ENCODE measurements at regions not wholly inside any gene's neighbourhood (a gene's known extent, or its start where the extent isn't known, plus 50 kb on each side); places are given as distances from the start of the nearest gene placed in this dataset.
A peak's percentile ranks its signal among the peaks of the same experiment; 100 is the strongest.

DNA sequence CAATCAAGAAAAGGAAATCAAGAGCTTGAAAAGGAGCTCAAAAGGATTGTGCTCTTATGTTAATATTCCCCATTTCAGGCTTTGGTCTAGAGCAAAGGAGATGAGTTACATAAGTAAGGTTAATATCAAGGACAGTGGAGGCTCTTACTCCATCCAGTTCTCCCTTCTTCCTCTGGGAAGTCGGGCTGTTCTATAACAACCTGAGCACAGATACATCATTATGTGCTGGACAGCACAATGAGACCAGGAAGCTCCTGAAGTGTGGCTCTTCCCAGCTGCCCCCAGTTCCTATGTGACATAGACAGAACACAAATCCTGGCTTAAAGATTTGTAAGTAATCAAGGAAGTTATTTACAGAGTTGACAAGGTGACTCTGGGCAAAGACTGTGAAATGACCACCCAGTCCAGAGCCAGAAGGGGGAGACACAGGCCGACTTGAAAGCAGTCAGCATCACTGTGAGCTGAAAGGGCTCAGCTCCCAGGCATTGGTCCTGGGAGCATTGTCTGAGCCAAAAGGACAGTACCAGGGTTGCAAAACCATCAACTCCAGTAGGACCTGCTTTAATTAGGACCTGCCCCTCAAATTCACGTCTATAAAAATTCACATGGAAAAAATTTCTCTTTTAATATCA lies 917.6 kb upstream of the ACVR2A start:
- peak; percentile 22 for DNase-seq (ENCODE audit: low read depth)
- TF ChIP-seq, protein P1, sequence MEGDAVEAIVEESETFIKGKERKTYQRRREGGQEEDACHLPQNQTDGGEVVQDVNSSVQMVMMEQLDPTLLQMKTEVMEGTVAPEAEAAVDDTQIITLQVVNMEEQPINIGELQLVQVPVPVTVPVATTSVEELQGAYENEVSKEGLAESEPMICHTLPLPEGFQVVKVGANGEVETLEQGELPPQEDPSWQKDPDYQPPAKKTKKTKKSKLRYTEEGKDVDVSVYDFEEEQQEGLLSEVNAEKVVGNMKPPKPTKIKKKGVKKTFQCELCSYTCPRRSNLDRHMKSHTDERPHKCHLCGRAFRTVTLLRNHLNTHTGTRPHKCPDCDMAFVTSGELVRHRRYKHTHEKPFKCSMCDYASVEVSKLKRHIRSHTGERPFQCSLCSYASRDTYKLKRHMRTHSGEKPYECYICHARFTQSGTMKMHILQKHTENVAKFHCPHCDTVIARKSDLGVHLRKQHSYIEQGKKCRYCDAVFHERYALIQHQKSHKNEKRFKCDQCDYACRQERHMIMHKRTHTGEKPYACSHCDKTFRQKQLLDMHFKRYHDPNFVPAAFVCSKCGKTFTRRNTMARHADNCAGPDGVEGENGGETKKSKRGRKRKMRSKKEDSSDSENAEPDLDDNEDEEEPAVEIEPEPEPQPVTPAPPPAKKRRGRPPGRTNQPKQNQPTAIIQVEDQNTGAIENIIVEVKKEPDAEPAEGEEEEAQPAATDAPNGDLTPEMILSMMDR (conservative IDR thresholded peaks at IDR 0.05; ENCODE audit: low read depth, low read length): peak; percentile 91
- H3K4me3 ChIP-seq (ENCODE audit: low read depth, low read length): no peak overlapping the region

DNA sequence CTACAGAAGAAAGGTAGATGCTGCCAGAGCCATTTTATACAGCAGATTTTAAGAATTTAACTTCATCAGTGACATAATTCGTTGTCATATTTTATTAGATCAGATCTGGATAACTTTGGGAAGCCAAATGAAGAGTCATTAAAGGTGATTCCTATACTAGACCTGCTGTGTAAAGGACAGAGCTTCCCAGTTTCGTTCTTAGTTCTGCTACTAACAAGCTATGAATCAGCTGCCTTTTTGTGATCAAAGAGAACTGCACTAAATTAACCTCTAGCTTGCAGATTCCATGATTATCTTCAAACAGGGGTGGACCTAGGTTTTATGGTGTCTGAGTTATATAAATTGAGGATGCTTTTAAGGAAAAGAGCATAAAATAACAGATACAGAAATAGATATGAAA lies 926.5 kb upstream of the ACVR2A start:
- no peak for DNase-seq (ENCODE audit: low read depth)

DNA sequence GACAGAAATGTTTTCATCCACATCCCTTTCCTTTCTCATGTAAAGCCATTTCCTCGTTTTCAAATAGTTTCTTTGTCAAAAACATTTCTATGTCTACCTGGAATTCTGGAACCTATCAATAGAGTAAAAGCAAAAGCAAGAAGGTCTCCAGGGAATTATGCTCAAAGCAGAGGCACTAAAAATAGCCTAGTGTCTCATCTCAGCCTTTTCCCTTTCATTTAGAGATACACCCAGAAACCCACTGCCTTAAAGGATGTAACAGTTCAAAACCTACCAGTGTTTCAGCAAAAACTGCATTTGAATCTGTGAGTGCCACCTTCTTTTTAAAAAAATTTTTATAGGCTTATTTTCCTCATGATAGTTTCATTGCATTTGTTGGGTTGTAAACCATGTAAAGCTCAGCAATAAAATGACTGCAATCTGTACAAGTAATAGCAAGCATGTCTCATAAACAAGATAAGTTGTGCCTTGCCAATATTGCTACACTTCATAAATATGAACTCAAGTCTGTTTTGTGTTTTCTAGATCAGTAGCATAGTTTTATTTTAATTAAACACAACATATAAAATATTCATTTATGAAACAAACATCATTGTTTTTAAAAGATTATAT lies 927.3 kb upstream of the ACVR2A start:
- TF ChIP-seq, protein P1 (conservative IDR thresholded peaks at IDR 0.05; ENCODE audit: low read depth, low read length): no peak
- DNase-seq (ENCODE audit: low read depth): no peak
- no peak overlapping the region for H3K4me3 ChIP-seq (ENCODE audit: low read depth, low read length)

More for the DNA sequence above, 926.5 kb upstream of the ACVR2A start:
- no peak overlapping the region for H3K4me3 ChIP-seq (ENCODE audit: low read depth, low read length)
- TF ChIP-seq, protein P1 (conservative IDR thresholded peaks at IDR 0.05; ENCODE audit: low read depth, low read length): no peak

DNA sequence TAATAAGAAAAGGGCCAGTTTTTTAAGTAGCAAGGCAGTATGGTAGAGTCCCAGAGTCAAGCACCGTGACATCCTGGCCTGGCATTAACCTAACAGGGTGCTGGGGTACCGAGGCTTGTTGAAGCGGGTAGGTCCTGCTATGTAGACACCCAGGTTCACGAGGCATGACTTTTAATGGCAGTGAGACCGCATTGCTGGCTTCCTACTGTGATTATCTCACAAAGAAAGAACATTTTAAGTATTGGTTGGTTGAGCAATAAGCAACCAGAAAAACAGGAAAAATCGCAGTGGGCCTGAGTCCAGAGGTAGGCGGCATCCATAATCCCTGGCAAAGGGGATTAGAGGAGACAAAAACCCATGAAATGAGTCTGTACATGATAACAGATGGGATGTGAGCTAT lies 927.9 kb upstream of the ACVR2A start:
- no peak for DNase-seq (ENCODE audit: low read depth)
- H3K4me3 ChIP-seq (ENCODE audit: low read depth, low read length): no peak overlapping the region
- TF ChIP-seq, protein P1 (conservative IDR thresholded peaks at IDR 0.05; ENCODE audit: low read depth, low read length): no peak

DNA sequence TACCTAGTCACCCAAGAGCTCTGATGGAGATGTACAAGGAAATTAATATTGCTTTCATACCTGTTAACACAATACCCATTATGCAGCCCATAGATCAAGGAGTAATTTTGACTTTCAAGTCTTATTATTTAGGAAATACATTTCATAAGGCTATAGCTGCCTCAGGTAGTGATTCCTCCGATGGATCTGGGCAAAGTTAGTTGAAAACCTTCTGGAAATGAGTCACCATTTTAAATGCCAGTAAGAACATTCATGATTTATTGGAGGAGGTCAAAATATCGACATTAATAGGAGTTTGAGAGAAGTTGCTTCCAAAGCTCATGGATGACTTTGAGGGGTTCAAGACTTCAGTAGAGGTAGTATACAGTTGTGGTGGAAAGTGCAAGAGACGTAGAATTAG lies 931.4 kb upstream of the ACVR2A start:
- DNase-seq (ENCODE audit: low read depth): no peak
- TF ChIP-seq, protein P1 (conservative IDR thresholded peaks at IDR 0.05; ENCODE audit: low read depth, low read length): no peak
- no peak overlapping the region for H3K4me3 ChIP-seq (ENCODE audit: low read depth, low read length)

DNA sequence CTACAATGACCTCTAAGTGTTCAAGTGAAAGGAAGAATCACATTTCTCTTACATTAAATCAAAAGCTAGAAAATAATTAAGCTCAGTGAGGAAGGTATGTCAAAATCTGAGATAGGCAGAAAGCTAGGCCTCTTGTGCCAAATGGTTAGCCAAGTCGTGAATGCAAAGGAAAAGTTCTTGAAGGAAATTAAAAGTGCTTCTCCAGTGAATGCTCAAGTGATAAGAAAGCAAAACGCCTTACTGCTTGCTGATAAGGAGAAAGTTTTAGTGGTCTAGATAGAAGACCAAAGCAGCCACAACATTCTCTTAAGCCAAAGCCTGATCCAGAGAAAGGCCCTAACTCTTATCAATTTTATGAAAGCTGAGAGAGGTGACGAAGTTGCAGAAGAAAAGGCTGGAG lies 932.3 kb upstream of the ACVR2A start:
- H3K4me3 ChIP-seq (ENCODE audit: low read depth, low read length): no peak overlapping the region
- TF ChIP-seq, protein P1 (conservative IDR thresholded peaks at IDR 0.05; ENCODE audit: low read depth, low read length): no peak
- DNase-seq (ENCODE audit: low read depth): no peak

DNA sequence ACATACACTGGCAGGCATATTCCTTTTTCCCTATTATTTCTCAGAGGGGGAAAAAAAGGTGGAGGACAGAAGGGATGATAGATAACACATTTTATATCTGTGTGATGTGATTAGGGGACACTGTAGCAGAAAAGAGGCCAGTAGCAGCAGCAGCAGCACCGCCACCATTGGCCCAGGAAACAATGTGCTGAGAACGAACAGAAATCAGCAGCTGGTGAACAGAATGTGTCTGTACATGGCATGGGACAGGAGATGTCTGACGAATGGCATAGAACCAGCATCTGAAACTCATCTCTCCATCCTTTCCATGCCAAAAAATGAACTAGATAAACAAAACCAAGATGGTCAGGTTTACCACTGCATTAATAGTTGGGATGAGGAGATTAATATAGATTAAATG lies 936.1 kb upstream of the ACVR2A start:
- TF ChIP-seq, protein P1 (conservative IDR thresholded peaks at IDR 0.05; ENCODE audit: low read depth, low read length): no peak
- DNase-seq (ENCODE audit: low read depth): no peak

More for the DNA sequence above, 936.1 kb upstream of the ACVR2A start:
- no peak overlapping the region for H3K4me3 ChIP-seq (ENCODE audit: low read depth, low read length)
